ENCODE measurements at regions not wholly inside any gene's neighbourhood (a gene's known extent, or its start where the extent isn't known, plus 50 kb on each side); places are given as distances from the start of the nearest gene placed in this dataset.

- TF ChIP-seq TSHZ1 (tag by site-specific recombination; IDR thresholded peaks at IDR 0.05; ENCODE audit: borderline replicate concordance) (no peak), EGR2 (tag by site-specific recombination; IDR thresholded peaks at IDR 0.05; ENCODE audit: low read depth) (no peak)
Observed at GRCh38 chr6:117174835-117175360, 90.5 kb upstream of the VGLL2 start (continued).

GRCh38 chr6:117188627-117189201, 76.6 kb upstream of the VGLL2 start:
- POLR2A ChIA-PET = no interaction called here

GRCh38 chr6:117191009-117191408, 74.3 kb upstream of the VGLL2 start:
- ChIA-PET CTCF (interaction anchor here (0.6 to 2.2 kb wide), 2 partner anchors 219 to 418 kb away, joined by 6 to 9 read pairs; no protein-coding TSS in a partner anchor), POLR2A (no interaction called here)
- TF ChIP-seq ZNF76 (tag by site-specific recombination; IDR thresholded peaks at IDR 0.05; ENCODE audit: borderline replicate concordance, low read depth) = no peak
- TF ChIP-seq ZNF274 (IDR thresholded peaks at IDR 0.05; ENCODE audit: low read length) = no peak
- TF ChIP-seq ZNF274 (tag by site-specific recombination; IDR thresholded peaks at IDR 0.05; ENCODE audit: borderline replicate concordance) = no peak
- TF ChIP-seq PRDM6 (tag by site-specific recombination; IDR thresholded peaks at IDR 0.05) = no peak
- TF ChIP-seq BCL11B (tag by site-specific recombination; IDR thresholded peaks at IDR 0.05; ENCODE audit: low read depth) = no peak
- H3K36me3 ChIP-seq (ENCODE audit: control insufficient read depth in 2 of 2, insufficient read depth in 1 of 2, low read length in 2 of 2) = no peaks in the 10 kb centered on the region
- no peak overlapping the region for H3K4me3 ChIP-seq (ENCODE audit: low read depth, low read length)
- H3K27ac ChIP-seq (ENCODE audit: extremely low read depth, low read depth, low read length) = no peak overlapping the region
- H3K9me3 ChIP-seq (ENCODE audit: control insufficient read depth, insufficient read depth, low read depth, low read length) = no peaks in the 10 kb centered on the region
- no peaks in the 10 kb centered on the region for H3K4me1 ChIP-seq (ENCODE audit: control insufficient read depth, insufficient read depth, low read length)

More at GRCh38 chr6:117188627-117189201, 76.6 kb upstream of the VGLL2 start:
- Histone ChIP-seq H3K4me1 (ENCODE audit: control insufficient read depth, insufficient read depth, low read length) (no peaks in the 10 kb centered on the region), H3K9me3 (ENCODE audit: control insufficient read depth, insufficient read depth, low read depth, low read length) (no peaks in the 10 kb centered on the region), H3K4me3 (ENCODE audit: low read depth, low read length) (no peak overlapping the region), H3K36me3 (ENCODE audit: control insufficient read depth in 2 of 2, insufficient read depth in 1 of 2, low read length in 2 of 2) (no peaks in the 10 kb centered on the region), H3K27ac (ENCODE audit: extremely low read depth, low read depth, low read length) (no peak overlapping the region)
- CTCF ChIA-PET = interaction anchor here (0.7 to 3.0 kb wide), 7 partner anchors 11 to 440 kb away, joined by 3 to 11 read pairs (median 4); no protein-coding TSS in a partner anchor
- TF ChIP-seq ZSCAN4 (tag by site-specific recombination; IDR thresholded peaks at IDR 0.05) (peak; percentile 63), ZBTB1 (tag by site-specific recombination; IDR thresholded peaks at IDR 0.05) (no peak), ZNF654 (tag by site-specific recombination; IDR thresholded peaks at IDR 0.05; ENCODE audit: low read depth) (peak; percentile 19)

GRCh38 chr6:117191448-117191847, 73.9 kb upstream of the VGLL2 start:
- TF ChIP-seq ZNF416 (tag by site-specific recombination; IDR thresholded peaks at IDR 0.05) (0 out of 2 replicates have a peak, but pooled peaks have one; percentile 64), ZNF24 (tag by site-specific recombination; IDR thresholded peaks at IDR 0.05) (no peak), ZNF174 (tag by site-specific recombination; IDR thresholded peaks at IDR 0.05) (no peak)
- CTCF ChIA-PET = interaction anchor here (0.6 to 2.2 kb wide), 2 partner anchors 219 to 341 kb away, joined by 3 to 9 read pairs; no protein-coding TSS in a partner anchor
- H3K36me3 ChIP-seq (ENCODE audit: control insufficient read depth in 2 of 2, insufficient read depth in 1 of 2, low read length in 2 of 2) = no peaks in the 10 kb centered on the region
- no peak overlapping the region for H3K4me3 ChIP-seq (ENCODE audit: low read depth, low read length)
- POLR2A ChIA-PET = no interaction called here
- H3K9me3 ChIP-seq (ENCODE audit: control insufficient read depth, insufficient read depth, low read depth, low read length) = no peaks in the 10 kb centered on the region
- H3K4me1 ChIP-seq (ENCODE audit: control insufficient read depth, insufficient read depth, low read length) = no peaks in the 10 kb centered on the region
- H3K27ac ChIP-seq (ENCODE audit: extremely low read depth, low read depth, low read length) = no peak overlapping the region
